GM21526 (cell line): ENCODE measurements at regions not wholly inside any gene's neighbourhood (a gene's known extent, or its start where the extent isn't known, plus 50 kb on each side); places are given as distances from the start of the nearest gene placed in this dataset.
"Not testable (repeated sequence)": the region's sequence is repeated elsewhere in the genome, so short reads cannot be mapped to it uniquely, and the experiment has no call there.

Source experiments
- ATAC-seq: cut with Tn5 transposase; IDR thresholded peaks from one replicate; pipeline ENCODE4 v1.9.1; 2021; ENCODE audit warnings: moderate library complexity; ENCODE audit not compliant: unreplicated experiment, low FRiP score

DNA sequence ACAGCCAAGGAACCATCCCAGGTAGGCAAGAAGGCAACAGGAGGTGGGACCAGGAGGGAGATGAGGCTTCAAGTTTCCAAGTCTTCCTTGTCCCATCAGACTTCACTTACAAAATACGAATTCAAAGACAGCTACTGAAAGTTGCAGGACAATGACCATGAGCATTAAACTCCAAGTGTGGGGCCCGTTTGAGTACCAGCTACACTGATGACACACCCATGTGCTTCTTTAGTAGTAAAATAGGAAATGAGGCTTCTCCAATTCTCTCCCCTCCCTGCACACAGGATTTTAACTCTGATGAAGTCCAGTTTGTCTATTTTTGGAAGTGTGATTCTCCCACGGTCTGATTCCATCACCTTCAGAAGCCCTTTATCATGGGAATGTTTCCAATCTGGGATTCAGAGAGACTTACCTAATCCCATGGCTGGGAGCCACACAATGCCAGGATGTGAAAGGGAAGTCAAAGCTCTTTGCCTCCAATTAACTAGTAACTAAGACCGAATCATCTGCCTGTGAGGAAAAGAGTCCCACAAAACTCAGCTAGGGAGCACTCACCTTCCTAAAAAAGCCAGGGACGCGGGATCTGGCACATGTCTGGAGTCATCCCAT, 222.8 kb upstream of the MSX2 start:
- no peak for ATAC-seq

GRCh38 chr5:174503086-174503460, 221.3 kb upstream of the MSX2 start:
- no peak for ATAC-seq

DNA sequence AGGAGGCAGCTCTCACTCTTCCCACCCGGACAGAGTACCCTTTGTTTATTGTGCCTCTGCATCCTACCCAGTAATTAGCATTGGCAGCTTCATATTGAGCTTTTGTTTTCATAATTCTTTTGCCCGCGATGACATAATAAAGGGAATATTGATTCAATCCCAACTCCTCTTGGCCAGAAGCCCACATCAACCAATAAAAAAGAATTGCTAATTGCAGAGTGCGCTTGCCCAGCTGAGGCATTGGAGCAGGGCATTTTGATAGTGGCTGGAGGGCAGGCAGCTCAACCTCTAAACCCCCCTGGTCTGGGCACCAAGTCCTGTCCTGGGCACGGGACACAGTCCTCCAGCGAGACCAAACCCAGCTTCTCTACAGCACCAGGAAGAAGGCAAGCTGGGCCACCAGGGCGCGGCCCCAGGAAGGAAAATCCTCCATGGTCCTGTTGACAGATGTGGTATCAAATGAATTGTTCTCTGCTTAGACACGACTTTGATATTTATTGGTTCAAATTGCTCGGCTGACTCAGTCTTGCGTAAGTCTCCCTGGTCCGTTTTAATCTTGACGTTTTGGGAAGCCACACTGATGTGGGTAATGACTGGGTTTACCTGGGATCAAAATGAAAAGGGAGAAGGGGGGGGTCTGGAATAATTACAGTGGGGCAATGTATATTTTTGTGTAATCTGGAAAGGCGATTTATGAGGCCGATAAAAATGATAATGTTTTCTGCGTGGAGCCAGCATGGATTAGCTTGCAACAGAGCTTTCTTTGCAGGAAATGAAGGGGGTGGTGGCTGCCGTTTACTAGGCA, 220.7 kb upstream of the MSX2 start:
- no peak for ATAC-seq

GRCh38 chr5:174504266-174504726, 220.1 kb upstream of the MSX2 start:
- no peak for ATAC-seq

- ATAC-seq: no peak
Measured at GRCh38 chr5:174505621-174506020, 218.8 kb upstream of the MSX2 start.

GRCh38 chr5:174510782-174511453, 213.5 kb upstream of the MSX2 start:
- not testable (repeated sequence) for ATAC-seq

- ATAC-seq: no peak
Measured at GRCh38 chr5:174511714-174512253, 212.6 kb upstream of the MSX2 start.

DNA sequence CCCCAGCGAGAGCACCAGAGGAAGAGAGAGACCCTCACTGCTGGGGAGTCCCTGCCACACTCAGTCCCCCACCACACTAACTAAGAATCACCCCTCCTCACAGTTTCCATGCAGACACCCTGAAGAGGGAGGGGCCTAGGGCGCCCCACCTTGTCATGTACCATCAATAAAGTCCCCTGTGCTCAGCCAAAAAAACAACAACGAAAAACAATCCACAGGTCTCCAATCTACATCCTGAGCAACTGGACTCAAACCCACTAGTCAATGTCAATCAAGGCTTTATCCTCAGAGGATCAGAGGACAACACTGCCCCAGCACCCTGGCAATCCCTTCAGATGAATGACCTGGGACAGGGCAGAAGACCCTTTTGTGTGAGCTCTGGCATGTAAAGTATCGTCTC, 210.1 kb upstream of the MSX2 start:
- ATAC-seq: no peak

- no peak for ATAC-seq
Measured at GRCh38 chr5:174514983-174515394, 209.4 kb upstream of the MSX2 start.

DNA sequence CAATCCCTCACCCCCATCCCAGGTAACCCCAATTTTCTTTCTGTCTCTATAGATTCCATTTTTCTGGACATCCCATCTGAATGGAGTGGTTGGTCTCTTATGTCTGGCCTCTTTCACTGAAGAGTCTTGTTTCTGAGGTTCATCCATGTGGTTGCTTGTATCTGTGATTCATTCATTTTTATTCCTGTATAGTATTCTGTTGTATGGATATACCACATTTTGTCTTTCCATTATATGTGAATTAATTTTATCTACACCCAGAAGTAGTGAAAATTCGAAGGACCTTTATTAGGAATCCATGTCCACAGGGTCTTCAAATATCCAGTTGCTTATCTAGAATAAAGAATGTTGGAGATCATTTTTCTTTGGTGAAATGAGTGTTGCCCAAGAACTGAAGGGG, 207.6 kb upstream of the MSX2 start:
- ATAC-seq: no peak

GRCh38 chr5:174518512-174518911, 205.9 kb upstream of the MSX2 start:
- no peak for ATAC-seq

DNA sequence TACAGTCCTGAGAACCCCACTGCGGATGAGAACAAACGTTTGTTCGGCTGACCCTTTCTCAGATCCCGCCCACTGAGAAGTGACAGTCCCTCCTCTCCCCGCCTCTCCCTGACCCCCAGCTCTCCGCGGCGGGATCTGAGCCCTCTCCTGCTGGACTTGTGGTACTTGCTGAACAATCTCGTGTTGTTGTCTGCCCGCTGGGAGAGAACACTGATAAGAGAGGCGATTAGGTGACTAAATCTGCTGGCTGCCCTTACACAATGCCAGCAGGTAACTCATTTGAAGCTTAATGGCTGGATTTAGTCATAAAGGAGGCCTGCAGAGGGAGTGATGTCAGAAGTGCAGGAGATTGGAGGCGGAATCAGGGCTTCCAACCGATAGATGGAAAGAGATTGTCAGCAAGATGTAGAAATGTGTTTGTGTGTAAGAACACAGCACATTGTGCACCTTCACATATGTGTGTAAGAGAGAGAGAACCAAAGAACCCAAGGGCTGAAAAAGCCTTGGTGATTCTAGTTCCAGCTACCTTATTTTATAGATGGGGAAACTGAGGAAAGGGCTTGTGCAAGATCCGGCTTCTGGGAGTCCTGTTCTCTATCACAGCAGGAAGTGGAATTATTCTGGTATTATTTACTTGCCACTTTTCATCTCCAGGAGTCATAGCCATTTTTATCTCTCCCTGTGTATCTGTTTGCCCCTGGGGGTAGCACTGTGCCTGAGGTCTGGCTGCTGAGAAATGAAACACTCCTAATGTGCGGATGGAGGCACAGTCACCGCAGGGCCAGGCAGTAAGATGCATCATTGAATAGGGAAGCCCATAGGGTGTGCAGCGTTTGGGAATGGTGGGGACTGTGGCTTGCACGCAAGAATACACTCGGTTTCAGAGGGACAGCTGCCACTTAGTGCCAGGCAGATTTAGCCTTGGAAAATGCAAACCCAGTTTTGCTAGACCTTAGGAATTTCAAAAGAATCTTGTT, 203.7 kb upstream of the MSX2 start:
- ATAC-seq: no peak

DNA sequence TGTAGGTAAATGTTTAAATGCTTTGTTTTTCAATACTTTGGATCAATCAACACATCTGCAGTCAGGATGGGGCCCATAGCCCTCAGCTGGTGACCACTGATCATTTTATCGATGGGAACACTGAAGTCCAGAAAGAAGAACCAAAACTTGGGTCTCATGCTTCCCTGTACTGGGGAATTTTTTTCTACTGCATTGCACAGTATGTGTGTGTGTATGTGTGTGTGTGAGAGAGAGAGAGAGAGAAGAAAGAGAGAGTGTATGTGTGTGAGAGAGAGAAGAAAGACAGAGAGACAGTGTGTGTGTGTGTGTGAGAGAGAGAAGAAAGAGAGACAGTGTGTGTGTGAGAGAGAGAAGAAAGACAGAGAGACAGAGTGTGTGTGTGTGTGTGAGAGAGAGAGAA, 202.9 kb upstream of the MSX2 start:
- ATAC-seq: no peak

DNA sequence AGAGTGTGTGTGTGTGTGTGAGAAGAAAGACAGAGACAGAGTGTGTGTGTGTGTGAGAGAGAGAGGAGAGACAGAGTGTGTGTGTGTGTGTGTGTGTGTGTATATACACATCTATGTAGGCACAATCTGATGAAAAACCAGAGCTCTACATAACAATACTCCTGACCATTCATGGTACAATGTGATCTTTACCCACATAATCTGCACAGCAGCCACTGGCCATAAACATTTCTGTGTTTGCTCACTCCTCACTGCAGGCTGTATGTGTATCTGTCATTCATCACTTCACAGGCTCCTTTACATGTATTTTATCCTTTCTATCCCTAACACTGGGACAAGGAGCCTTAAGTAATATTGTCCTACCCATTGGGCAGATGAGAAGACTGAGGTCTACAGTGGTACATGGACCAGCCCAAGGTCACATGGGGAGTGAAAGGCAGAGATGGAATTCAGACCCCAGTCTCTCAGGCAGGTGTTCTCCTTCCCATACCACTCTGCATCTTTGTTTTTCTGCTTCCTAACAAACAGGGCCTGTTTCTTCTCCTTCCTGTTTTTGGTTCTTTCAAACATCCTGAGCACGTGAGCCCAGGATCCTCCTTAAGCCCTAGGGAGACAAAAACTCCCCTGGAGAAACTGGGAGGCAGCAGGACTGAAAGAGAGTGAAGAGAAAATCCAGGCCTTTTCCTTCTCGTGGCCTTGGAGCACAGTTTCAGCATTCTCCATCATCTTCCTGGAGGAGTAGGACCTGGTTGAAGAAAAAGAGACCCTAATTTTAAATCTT, 201.7 kb upstream of the MSX2 start:
- ATAC-seq: no peak

DNA sequence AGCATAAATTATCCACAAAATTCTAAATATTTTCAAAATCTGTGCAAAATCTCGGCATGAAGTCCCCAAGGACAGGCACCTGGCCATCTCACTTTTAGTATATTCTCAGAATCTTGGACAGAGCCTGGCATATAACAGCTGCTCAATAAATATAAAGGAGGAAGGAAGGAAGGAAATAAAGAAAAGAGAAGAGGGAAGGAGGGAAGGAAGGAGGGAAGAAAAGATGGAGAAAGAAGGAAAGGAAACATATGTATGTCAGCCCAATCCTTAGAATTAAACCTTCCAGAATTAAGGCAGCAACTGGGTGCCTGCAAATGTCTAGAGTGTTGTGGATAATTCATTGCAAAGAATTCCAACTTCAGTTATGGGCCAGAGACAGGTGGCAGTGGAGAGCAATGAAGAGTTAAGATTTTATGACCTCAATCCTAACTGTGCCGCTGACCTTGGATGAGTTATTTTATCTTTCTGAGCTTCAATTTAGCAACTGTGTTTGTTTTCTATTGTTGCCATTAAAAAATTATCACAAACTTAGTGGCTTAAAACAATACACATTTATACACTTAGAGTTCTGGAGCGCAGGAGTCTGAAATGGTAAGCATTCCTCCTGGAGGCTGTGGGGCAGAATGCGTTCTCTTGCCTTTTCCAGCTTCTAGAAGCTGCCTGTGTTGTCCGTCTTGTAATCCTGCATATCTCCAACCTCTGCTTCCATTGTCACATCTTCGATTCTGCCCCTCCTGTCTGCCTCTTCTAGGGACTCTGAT, 200.9 kb upstream of the MSX2 start:
- no peak for ATAC-seq

DNA sequence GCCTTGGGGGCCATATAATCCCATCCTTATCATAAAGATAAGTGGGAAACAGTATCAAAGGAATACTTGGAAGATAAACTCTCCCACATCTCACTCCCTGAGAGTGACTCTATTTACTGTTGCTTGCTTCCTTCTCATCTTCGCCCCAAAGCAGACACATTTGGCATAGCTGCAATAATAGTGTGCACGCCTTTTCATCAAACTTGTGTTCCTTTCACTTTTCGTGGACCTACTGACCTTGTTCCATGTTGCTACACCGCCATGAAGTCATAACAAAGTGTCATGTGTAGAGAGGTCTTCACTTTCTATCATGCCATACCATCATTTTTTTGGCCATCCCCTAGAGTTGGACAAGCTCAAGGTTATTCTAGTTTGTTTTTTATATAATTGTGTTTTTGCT, 200.0 kb upstream of the MSX2 start:
- no peak for ATAC-seq

DNA sequence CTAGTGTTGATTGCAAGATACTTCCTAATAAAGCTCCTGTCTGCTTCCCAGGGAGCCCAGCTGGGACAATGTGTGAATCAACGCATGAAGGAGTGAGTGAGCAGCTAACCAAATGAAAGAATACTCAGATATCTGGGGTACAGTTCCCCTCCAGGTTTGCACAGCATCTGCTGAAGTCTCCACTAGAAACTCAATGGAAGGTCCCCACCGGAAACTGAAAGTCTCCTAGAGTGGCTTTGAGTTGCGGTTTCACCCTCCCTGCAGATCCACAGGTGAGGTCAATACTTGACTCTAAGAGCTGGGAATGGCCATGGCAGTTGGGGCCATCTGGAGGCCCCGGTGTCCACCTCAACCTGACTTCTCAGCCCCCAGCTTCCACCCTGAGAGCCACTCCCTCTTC, 198.2 kb upstream of the MSX2 start:
- ATAC-seq: no peak

- no peak for ATAC-seq
Measured at GRCh38 chr5:174527916-174528540, 196.4 kb upstream of the MSX2 start.
